Vagina (tissue), 2 donors: ENCODE measurements at regions not wholly inside any gene's neighbourhood (a gene's known extent, or its start where the extent isn't known, plus 50 kb on each side); places are given as distances from the start of the nearest gene placed in this dataset.
"Not testable (repeated sequence)": the region's sequence is repeated elsewhere in the genome, so short reads cannot be mapped to it uniquely, and the experiment has no call there.

ENCODE experiments used
- DNase-seq, 2 donors: peaks; one replicate each; pipeline ENCODE4 v3.0.0-alpha.2; 2017; ENCODE audit errors: extremely low spot score in 2 of 2
- H3K27ac ChIP-seq: fragments of 200-600 bp; sonication (generic); one replicate; pipeline ENCODE4 v1.5.1; 2019
- H3K27me3 ChIP-seq: fragments of 200-600 bp; sonication (generic); one replicate; pipeline ENCODE4 v1.5.1; 2019
- H3K36me3 ChIP-seq, 2 donors: fragments of 200-600 bp; sonication (generic); one replicate each; pipeline ENCODE4 v1.5.1; 2017 to 2019
- H3K4me1 ChIP-seq: fragments of 200-600 bp; sonication (generic); one replicate; pipeline ENCODE4 v1.5.1; 2019
- H3K4me3 ChIP-seq, 2 donors: fragments of 200-600 bp; sonication (generic); 1 replicate in 1 of 2; 2 replicates in 1 of 2; pipeline ENCODE4 v1.5.1; 2016 to 2019
- H3K9me3 ChIP-seq: fragments of 200-600 bp; sonication (generic); one replicate; pipeline ENCODE4 v1.5.1; 2019
- POLR2A ChIP-seq, 2 donors: fragments of 450-650 bp; IDR thresholded peaks; one replicate each; pipeline ENCODE4 v1.6.1; 2017; ENCODE audit warnings: antibody characterized with exemption in 2 of 2, mild to moderate bottlenecking in 2 of 2, moderate library complexity in 2 of 2
- POLR2AphosphoS5 ChIP-seq, 2 donors: sonication (generic); formaldehyde crosslinking; IDR thresholded peaks; one replicate each; pipeline ENCODE4 v1.9.0; 2017; ENCODE audit warnings: antibody characterized with exemption in 2 of 2, mild to moderate bottlenecking in 2 of 2, low read depth in 1 of 2; ENCODE audit not compliant: insufficient read depth in 1 of 2
- intact Hi-C: fragments of 100-400 bp; cut with DNase I; formaldehyde crosslinking; loops from one replicate; pipeline ENCODE4 v1.15.1; 2023
- TF ChIP-seq, protein P1 (sequence below), 3 experiments: fragments of 450-650 bp in 2 of 3; fragments of 200-600 bp in 1 of 3; sonication (generic) in 1 of 3; IDR thresholded peaks; one replicate each; pipeline ENCODE4 v1.5.1; 2017 to 2019; ENCODE audit warnings: antibody characterized with exemption in 3 of 3, mild to moderate bottlenecking in 2 of 3, moderate library complexity in 2 of 3

DNA sequence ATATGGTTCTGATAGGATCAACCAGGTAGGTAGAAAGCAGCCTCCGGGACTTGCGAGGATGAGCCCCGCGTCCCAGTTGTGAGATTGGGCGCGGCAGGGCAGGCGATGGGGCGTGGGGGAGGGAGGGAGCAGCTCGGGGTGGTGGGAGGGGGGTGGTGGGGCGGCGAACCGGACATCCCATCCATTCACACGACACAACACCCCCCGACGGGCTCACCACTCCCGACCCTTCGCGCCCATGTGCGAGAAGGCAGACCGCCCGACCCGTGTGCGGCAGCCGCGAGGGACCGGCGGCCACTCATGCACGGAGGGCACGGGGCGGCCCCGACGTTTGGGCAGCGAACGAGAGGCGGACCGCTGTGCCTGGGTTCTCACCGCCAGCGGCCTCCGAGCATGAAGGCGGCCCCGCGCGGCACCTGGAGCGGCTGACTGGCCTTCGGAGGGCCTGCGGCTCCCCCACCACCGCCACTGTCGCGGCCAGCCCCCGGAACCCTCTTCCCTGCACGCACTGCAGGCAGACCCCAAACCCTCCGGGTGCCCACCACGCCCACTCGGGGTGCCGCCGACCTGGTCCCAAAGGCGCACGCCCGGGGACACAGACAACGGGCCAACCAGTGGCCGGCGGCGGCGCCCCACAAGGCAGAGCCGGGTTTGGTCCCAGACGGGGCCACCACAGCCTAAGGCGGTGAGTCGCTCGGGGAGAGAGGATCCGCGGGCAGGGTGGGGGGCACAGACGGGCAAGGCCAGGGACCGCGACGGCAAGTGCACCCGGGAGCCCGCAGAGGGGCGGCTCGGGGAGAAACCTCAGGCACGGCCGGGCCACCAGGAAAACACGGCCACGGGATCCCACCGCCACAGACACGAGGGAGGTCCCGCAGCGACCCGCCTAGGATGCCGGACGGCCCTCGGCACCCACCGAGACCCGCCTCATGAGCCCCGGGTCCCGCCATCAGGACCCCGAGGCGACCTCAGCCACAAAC lies 769.2 kb upstream of the DEFB115 start:
- intact Hi-C loops, result no loop called here
- H3K27me3 ChIP-seq, result no peaks in the 10 kb centered on the region
- peaks cover 4% of the 10 kb centered on the region for H3K9me3 ChIP-seq
- no peak overlapping the region for H3K4me3 ChIP-seq
- H3K4me1 ChIP-seq, result no peaks in the 10 kb centered on the region
- no peaks in the 10 kb centered on the region for H3K36me3 ChIP-seq
- no peak for DNase-seq
- TF ChIP-seq POLR2AphosphoS5 (IDR thresholded peaks at IDR 0.05; ENCODE audit: insufficient read depth in 1 of 2, low read depth in 1 of 2) (no peak), POLR2A (IDR thresholded peaks at IDR 0.05) (no peak)
- TF ChIP-seq, protein P1, sequence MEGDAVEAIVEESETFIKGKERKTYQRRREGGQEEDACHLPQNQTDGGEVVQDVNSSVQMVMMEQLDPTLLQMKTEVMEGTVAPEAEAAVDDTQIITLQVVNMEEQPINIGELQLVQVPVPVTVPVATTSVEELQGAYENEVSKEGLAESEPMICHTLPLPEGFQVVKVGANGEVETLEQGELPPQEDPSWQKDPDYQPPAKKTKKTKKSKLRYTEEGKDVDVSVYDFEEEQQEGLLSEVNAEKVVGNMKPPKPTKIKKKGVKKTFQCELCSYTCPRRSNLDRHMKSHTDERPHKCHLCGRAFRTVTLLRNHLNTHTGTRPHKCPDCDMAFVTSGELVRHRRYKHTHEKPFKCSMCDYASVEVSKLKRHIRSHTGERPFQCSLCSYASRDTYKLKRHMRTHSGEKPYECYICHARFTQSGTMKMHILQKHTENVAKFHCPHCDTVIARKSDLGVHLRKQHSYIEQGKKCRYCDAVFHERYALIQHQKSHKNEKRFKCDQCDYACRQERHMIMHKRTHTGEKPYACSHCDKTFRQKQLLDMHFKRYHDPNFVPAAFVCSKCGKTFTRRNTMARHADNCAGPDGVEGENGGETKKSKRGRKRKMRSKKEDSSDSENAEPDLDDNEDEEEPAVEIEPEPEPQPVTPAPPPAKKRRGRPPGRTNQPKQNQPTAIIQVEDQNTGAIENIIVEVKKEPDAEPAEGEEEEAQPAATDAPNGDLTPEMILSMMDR (IDR thresholded peaks at IDR 0.05), result no peak
- H3K27ac ChIP-seq, result no peak overlapping the region

DNA sequence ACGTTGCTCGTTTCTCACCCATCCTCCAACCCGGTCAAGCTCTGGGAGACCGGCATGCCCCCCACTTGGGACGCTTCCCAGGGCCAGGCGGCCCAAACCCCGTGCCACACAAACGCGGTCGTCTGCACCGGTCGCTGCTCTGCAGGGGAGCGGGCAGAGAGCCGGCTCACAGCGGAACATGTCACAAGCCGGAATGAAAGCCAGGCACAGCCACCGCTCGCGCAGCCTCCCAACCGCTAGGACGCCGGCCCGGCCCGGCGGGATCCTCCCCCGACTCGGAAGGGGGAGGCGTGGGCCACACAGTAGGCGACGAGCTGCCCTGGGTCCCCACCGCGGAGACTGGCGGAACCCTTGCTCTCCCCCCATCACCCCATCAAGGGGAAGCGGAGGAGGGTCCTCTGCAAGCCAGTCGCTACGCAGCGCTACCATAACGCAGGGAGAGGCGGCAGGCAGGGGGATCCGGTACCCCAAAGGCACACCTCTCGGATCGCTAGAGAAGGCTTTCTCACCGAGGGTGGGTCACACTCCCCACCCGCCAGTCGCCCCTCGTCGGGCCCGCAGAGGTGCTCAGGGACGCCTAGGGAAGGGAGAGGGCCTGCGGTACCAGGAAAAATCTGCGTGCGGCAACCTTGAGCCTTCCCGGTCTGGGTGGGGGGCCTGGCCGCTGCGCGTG lies 768.4 kb upstream of the DEFB115 start:
- Histone ChIP-seq H3K9me3 (peaks cover 4% of the 10 kb centered on the region), H3K4me3 (no peak overlapping the region), H3K4me1 (no peaks in the 10 kb centered on the region), H3K36me3 (no peaks in the 10 kb centered on the region), H3K27ac (no peak overlapping the region), H3K27me3 (no peaks in the 10 kb centered on the region)
- TF ChIP-seq POLR2AphosphoS5 (IDR thresholded peaks at IDR 0.05; ENCODE audit: insufficient read depth in 1 of 2, low read depth in 1 of 2), result no peak
- TF ChIP-seq POLR2A (IDR thresholded peaks at IDR 0.05), result no peak
- TF ChIP-seq, protein P1 (IDR thresholded peaks at IDR 0.05), result no peak
- DNase-seq, result no peak
- intact Hi-C loops, result no loop called here

DNA sequence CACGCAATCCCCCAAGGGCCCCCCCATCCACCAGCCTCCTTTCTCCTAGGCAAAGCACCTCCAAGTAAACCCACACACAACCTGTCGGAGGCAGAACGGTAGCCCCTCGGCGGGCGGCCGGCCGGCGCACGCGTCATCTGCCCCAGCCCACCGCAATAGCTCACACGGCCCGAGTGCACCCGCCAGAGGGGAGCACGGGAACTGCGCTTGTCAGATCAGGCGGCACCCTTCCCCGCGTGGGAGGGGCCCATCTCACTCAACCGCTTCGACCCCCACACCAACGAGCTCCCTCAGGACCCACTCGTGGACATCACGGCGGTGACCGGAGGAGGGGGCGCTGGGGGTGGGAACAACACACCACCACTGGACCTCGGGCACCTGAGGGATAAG lies 767.9 kb upstream of the DEFB115 start:
- H3K4me3 ChIP-seq, result no peak overlapping the region
- TF ChIP-seq, protein P1 (IDR thresholded peaks at IDR 0.05), result no peak
- TF ChIP-seq POLR2A (IDR thresholded peaks at IDR 0.05) (no peak), POLR2AphosphoS5 (IDR thresholded peaks at IDR 0.05; ENCODE audit: insufficient read depth in 1 of 2, low read depth in 1 of 2) (no peak)
- no peaks in the 10 kb centered on the region for H3K4me1 ChIP-seq
- H3K27me3 ChIP-seq, result no peaks in the 10 kb centered on the region
- H3K9me3 ChIP-seq, result peaks cover 4% of the 10 kb centered on the region
- no peaks in the 10 kb centered on the region for H3K36me3 ChIP-seq
- DNase-seq, result no peak
- no peak overlapping the region for H3K27ac ChIP-seq
- intact Hi-C loops, result no loop called here

DNA sequence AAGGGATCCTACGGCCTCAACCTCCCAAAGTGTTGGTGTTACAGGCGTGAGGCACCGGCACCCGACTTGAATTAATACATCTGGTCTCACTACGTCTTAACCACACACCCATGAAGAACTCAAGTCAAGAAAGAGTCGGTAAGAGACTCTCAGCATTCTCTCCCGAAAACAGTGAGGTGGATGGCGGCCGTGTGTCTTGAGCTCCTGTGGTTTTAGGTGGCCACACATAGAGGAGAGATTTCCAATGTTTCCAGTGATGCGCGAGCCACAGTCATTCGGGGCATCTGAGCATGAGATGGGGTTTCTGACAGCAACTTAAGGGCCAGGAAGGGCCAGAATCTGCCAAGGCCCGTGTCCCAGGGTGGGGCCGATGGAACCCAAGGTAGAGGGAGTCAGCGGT lies 766.4 kb upstream of the DEFB115 start:
- no peak for DNase-seq
- no peak overlapping the region for H3K4me3 ChIP-seq
- H3K36me3 ChIP-seq, result no peaks in the 10 kb centered on the region
- H3K9me3 ChIP-seq, result no peaks in the 10 kb centered on the region
- no peaks in the 10 kb centered on the region for H3K27me3 ChIP-seq
- TF ChIP-seq, protein P1 (IDR thresholded peaks at IDR 0.05), result no peak
- TF ChIP-seq POLR2AphosphoS5 (IDR thresholded peaks at IDR 0.05; ENCODE audit: insufficient read depth in 1 of 2, low read depth in 1 of 2), result no peak
- TF ChIP-seq POLR2A (IDR thresholded peaks at IDR 0.05), result no peak
- intact Hi-C loops, result no loop called here
- H3K27ac ChIP-seq, result no peak overlapping the region
- H3K4me1 ChIP-seq, result no peaks in the 10 kb centered on the region

DNA sequence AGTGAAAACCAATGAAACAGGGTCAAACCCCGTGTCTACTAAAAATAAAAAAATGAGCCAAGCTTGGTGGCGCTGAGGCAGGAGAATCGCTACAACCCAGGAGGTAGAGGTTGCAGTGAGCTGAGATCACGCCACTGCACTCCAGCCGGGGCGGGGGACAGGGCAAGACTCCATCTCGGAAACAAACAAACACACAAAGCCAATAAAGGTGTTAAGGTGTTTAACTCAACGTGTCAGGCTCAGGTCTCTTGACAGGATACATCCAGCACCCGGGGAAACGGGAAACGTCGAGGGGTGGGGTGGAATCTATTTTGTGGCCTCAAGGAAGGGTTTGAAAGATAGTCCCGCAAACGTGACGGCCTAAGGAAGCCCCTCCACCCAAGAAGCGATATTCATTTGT lies 760.8 kb upstream of the DEFB115 start:
- H3K27ac ChIP-seq, H3K9me3 ChIP-seq, intact Hi-C loops, H3K4me1 ChIP-seq, DNase-seq, H3K4me3 ChIP-seq, H3K27me3 ChIP-seq, H3K36me3 ChIP-seq: not testable (repeated sequence)

DNA sequence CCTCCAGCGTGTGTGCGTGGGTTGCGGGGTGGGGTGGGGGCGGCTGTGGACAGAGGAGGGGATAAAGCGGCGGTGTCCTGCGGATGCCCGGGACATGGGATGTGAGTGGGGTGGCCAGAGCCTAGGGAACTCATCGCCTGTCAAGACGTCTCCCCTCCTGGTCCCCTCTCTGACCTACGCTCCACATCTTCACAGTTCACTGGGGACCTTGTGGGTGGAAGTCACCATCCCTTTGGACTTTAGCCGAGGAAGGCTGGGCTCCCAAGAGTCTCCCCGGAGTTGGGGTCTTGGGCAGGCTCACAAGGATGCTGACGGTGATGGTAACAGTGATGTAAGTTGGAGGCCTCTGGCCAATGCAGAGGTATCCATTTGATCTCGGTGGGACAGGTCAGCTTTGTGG lies 760.3 kb upstream of the DEFB115 start:
- H3K36me3 ChIP-seq, H3K4me1 ChIP-seq, intact Hi-C loops, H3K27me3 ChIP-seq, DNase-seq, H3K27ac ChIP-seq, H3K9me3 ChIP-seq, H3K4me3 ChIP-seq: not testable (repeated sequence)
